Retina (tissue), 1 donor: ENCODE measurements at regions not wholly inside any gene's neighbourhood (a gene's known extent, or its start where the extent isn't known, plus 50 kb on each side); places are given as distances from the start of the nearest gene placed in this dataset.

Experiments used
- DNase-seq: peaks from one replicate; pipeline ENCODE4 v3.0.0-alpha.2; 2016

DNA sequence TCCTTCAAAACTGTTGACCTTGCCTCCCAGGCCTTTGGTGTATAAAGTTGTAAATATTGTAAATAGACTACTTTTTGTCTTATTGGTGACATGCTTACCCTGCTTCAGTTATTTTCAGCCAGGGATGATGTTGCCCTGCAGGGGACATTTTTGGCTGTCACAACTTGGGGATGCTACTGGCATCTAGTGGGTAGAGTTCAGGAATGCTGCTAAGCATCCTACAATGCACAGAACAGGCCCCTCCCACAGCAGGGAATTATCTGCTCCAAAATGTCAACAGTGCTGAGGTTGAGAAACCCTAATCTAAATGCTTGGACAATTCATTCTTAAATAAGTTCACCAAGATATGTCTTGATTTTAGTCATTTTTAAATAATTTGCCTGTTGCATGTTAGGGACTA lies 459.8 kb downstream of the PMP22 start:
- no peak for DNase-seq

DNA sequence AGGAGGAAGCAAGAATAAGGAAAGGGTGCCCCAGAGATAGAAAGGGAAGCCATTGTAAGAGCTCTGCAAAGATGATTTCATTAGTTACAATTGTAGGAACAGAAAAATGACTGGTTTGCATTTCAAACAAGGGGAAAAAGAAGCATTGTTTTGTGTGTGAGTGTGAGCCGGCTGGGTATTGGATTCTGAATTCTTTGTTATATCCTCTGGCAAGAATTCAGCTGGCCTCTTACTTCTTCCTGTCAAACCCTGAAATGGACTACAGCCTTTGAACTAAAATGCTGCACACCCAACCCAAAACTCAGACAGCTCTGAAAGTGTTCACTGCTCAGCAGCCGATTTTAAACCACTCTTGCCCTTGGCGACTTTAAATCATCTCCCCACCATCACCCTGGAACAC lies 461.3 kb downstream of the PMP22 start:
- no peak for DNase-seq

DNA sequence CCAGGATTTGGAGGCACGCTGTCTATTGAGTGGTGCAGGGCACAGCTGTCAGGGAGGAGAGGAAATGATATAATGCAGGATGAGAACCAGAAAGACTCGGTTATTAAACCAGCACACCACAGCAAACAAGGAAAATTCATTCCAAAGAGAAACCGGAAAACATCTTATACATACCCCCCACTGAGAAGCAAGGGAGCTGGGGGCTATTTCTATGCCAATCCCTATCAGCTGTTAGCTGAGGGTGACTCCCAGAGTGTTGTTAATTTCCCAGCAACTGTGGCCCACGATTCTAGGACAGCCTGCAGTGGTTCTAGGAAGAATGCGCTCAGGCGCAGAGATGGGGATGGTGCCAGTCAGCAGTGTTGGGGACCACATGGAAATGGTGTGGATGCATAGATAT lies 467.3 kb downstream of the PMP22 start:
- DNase-seq = no peak

DNA sequence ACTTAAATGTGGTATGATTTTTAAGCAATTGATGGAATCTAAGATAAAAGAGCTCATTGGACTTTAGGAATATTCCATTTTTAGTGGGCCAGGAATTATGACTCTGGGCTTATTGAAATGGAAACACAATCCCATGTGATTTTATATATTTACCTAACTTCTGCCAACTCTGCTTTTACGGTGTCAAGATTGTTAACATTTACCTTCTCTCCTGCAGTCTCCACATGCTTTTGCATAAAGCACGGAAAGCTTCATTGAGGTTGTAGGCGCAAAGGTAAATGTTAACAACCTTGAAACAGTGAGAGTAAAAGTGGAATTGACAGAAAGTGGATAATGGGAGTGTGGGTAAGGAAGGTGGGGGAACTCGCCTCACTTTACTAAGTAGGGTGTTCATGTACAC lies 468.1 kb downstream of the PMP22 start:
- no peak for DNase-seq

DNA sequence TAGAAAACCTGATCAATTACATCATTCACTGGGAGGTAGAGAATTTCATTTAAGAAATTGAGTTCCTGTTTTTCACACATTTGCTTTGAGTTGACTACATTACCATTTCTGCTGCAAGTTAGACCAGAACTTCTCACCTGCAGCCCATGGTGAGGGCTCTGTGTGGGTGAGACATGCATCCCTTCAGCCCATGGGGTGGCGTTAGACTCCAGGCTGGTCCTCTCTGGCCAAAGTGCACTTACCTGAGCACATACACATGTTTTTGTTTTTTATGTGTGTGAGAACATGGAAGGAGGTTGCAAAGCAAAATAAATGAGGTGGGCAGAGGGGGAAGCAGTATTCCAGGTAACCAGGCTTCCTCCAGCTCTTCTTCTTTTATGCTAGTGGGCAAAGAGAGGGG lies 470.2 kb downstream of the PMP22 start:
- DNase-seq = no peak

DNA sequence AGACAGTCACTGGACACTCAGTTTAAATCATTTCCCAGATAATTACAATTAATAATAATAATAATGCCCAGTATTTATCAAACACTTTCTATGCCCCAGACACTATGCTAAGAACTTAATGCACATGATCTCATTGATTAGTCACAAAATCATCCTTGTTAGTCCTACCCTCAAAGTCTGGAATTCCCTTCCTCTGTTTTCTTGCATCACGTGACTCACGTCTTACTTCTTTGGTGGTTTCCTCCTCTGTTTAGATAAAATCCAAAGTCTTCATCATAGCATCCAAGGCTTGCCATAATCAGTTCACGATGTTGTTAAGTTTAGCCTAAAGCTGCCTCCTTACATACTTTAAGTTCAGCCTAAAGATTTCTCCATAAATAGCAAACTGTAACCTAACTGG lies 471.9 kb downstream of the PMP22 start:
- no peak for DNase-seq

DNA sequence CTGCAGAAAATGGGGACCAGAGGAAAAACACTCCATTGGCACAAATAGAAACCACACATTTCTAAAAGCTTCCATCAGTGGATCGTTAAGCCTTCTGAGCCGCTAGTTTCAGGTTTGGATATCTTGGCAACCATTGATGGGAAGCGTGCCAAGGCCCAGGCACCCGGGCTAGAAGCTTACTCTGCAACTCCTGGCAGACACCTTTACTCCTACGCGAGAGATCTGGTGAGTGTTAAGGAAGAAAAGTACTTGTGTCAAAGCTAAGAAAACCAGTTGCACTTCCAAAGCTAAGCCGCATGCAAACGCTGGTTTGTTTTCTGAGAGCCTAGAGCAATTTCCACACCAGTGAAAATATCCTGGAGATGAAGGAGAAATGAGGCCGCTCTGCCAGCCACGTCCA lies 472.4 kb downstream of the PMP22 start:
- DNase-seq = no peak

DNA sequence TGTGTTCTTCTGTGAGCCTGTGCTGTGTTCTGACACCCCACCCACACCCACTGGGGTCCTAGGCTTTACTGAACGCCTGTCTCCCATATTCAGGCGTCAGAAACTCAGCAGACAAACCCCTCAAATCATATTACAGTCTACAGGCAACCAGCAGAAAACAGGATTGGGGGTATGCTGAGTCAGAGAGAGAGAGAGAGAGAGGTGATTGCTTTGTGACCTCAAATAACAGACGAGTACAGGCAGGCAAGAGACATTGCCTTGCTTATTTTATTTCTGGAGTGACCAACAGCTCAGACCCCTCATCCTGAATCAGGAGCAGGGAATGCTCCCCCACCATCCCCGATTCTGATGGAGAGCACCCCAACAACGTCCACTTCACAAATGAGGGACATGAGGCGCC lies 473.9 kb downstream of the PMP22 start:
- no peak for DNase-seq

DNA sequence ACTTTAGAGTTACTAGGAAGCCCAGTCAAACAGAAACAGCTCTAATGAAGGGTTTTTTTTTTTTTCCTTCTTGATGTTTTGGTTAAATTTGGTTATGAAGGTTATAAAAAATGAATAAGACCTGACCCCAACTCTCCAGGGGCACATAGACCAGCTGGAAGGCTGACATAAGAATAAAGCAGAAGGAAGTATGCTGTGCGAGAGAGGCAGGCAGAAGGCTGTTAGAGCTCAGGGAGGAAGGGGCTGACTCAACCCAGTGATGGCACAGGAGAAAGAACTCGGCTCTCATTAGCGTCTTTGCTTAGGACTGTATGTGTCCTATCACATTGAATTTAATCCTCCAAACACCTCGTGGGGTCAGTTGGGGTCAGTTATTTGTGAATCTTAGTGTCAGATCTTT lies 474.6 kb downstream of the PMP22 start:
- peak; percentile 43 for DNase-seq

DNA sequence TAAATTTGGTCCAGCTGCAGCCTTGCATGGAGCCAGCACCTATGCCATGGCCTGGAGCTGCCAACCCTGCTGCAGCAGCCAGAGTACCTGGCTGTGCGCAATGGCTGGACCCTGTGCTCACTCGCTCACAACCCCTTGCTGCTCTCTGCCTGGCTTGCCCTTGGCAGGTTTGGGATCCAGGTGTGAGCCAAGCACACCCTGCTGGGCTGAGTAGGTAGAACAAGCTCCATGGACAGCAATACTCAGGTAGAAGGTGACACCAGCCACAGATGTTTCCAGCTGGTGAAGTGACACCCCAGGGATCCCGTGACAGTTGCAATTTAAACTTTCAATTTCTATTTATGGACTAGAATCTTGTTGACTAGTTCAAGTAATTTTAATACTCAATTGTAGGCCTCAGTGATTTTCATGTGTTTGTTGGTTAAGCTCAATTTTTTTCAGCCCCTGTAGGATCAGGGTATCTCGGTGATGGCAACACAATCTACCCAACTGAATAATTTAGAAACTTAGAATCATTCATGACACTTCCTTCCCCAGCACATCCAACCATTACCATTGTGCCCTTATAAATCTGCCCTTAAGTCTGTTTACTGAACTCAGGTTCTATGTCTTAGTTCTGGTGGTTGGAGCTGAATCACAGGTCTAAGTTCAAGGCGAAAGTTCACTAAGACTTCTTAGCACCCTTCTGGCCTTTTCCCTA lies 480.0 kb downstream of the PMP22 start:
- DNase-seq = no peak

DNA sequence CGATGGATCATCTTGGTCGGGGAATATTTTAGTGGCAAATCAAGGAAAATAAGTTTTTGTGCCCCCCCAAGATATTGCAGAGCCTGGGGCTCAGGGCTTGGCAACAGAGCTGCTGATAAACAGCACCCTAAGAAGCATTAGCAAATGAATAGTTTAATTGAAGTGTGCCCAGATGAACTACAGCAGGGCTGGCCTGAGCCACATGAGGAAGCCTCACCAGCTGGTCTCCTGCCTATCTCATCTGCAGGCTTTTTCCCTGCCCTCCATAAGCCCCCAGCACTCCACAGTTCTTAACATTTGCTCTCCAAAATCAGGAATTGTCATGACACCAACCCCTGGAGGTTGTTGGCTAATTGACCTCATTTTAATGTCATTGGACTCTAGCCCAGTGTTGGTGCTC lies 480.2 kb downstream of the HS3ST3B1 start:
- no peak for DNase-seq

DNA sequence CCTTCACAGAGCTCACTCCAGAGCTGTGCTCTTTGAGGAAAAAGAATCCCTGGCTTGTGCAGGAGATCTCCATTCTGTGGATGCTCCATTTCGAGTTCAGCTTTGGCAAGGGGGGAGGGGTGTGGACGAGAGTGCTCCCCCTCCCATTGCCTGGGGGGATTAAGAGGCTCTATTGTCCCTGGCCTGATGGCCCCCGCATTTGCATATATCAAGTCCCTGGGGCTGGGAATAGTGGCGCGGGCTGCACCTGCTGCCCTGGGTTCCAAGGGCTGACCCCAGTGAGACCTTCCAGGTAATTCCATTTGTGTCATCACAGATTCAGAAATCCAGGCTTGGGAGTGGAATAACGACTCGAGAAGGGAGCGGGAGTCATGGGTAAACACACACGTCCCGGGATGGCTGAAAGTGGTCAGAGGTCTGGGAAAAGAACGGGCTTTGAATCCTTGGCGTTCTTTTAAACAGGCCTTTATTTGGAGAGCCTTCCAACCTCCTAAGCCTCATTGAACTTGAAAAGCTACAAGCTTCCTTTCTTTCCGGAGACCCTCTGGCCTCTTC lies 479.3 kb downstream of the HS3ST3B1 start:
- peak; percentile 73 for DNase-seq

DNA sequence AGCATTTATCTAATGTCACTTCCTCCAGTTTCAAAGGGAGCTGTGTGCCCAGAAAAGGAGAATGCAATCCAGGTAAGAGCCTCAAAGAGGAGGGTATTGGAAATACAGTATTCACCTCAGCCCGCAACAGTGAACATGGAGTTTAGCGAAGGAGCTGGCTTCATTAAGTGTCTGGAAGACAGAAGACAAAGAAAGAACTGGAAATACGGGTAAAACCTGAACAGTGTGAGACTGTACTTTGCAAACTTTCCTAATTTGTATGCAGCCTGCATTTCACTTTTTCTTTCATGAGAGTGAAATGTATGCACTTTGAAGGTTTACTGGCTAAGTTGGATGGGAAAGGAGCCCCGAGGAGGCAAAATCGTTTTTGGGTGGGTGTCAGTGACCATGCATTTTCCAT lies 478.4 kb downstream of the HS3ST3B1 start:
- no peak for DNase-seq

DNA sequence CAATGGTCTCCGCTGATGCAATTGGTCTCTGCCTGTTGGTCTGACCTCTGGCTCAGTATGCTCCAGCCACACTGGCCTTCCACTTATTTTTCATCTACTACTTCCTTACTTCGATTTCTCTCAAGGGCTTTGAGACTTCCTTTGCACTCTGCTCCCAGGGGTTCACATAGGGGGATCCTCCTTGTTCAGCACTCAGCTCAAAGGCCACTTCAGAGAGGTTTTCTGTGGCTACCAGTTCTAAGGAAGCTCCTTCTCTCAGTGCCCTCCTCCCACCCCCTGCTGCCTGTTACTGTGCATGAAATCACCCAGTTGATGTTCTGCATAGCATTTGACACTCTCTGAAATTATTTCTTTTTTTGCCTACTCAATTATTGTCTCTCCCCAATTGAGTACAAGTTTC lies 476.4 kb downstream of the HS3ST3B1 start:
- no peak for DNase-seq

DNA sequence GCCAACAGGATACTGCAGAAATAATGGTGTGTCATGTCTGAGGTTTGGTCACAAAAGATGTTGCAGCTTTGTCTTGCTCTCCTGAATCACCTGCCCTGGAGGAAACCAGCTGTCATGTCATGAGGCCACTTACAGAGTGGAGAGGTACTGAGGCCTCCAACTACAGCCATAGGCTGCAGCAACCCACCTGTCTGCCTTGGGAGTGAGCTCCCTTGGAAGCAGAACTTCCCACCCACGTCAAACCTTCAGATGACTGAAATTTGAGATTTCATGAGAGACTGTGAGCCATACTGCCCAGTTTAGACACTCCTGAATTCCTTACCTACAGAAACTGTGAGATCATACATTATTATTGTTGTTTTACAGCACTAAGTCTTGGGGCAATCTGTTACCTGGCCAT lies 475.9 kb downstream of the HS3ST3B1 start:
- DNase-seq = no peak

DNA sequence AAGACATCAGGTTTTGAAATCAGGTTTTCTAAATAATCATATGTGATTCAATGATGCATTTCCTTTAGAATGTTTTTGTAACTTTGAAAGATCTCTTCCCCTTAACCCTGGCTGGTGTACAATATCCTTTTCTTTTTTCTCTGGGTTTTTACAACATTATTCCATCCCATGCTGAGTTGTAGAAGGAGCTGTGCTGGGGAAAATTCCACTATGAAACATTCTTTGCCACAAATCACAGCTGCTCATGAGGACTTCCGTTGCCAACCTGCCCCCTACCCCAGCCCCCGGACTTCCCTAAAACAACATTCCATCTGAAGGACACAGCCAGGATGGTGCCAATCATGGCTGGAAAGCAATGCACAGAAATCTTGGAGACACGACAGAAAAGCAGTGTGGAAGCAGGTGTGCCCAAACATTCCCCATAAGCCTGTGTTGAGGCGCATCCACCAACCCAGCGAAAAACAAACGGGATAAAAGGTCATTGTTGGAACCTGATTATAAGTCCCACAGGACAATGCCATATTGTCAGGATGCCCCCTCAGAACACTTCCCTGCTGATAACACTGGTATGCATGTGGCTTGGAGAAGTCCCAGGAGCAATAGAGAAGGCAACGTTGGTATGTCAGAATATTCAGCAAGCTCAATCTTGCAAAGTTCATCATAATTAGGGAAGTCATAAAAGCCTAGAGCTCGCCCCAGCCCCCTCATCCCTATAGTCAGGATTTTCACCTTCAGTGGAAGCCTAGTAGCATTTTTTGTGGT lies 475.0 kb downstream of the HS3ST3B1 start:
- DNase-seq = no peak

DNA sequence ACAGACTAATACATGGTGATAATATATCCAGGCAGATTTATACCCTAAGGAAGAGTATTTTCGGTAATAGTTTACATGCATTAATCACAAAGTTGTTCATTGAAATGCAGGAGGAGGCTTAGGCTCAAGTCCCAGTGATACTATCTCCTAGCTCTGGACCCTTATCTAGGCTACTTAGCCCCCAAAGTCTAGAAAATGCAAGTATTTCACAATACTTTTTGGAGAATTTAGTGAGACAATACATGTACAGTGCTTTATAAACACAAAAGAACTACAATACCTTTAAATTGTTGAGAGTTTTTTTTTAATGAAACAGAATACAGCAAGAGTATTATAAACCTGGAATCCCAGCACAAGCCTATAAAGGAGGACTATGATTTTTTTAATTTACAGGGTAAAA lies 473.9 kb downstream of the HS3ST3B1 start:
- no peak for DNase-seq

DNA sequence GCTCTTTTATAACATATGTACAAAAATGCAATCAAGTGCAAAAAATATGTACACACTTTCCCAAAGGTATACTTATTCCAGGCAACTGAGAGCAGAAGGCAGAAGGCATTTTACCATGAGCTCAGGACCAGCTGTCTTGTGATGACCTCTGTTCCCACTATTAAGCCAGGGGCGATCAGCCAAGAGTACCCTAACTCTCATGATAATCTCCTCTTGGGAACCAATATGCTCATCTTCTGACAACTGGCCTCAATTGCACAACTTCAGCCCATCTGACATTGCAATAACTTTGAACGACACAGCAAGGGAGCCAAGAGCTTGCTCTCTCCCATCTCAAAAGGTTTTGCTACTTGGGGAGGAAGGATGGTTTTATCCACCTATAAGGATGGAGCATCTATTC lies 471.9 kb downstream of the HS3ST3B1 start:
- no peak for DNase-seq

DNA sequence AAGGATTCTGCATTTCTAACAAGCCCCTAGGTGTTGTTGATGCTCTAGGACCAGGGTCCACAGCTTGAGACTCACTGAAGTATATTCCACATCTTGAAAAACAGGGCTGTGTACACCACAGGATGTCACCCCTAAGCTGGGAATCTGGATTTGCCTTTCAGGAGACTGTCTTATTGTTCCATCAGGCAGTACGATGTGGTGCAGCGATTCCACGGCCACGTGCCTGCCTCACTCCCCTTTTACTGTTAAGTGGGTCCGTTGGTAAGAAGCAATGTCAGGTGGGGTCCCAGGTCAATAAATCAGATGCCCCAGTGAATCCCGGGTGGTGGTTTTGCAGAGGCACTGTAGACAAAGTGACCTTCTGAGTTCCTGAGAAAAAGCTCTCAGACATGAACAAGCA lies 470.7 kb downstream of the HS3ST3B1 start:
- no peak for DNase-seq

DNA sequence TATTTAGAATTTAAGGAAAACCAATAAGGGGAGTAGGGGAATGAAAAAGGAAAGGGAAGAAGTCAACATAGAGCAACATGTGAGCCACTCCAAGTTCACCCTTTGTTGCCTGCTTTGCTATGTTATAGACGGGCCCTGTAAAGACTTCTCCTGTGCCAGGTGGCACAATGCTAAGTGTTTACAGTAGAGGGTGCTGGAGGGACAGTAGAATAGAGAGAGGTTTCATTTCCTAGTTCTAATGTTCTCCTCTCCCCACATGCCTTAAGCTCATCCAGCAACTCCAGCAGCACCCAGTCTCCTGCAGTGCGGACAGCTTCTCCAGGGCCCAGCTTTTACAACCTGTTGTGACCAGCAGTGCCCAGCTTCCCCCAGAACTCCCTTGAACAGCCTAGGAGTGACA lies 468.0 kb downstream of the HS3ST3B1 start:
- no peak for DNase-seq

DNA sequence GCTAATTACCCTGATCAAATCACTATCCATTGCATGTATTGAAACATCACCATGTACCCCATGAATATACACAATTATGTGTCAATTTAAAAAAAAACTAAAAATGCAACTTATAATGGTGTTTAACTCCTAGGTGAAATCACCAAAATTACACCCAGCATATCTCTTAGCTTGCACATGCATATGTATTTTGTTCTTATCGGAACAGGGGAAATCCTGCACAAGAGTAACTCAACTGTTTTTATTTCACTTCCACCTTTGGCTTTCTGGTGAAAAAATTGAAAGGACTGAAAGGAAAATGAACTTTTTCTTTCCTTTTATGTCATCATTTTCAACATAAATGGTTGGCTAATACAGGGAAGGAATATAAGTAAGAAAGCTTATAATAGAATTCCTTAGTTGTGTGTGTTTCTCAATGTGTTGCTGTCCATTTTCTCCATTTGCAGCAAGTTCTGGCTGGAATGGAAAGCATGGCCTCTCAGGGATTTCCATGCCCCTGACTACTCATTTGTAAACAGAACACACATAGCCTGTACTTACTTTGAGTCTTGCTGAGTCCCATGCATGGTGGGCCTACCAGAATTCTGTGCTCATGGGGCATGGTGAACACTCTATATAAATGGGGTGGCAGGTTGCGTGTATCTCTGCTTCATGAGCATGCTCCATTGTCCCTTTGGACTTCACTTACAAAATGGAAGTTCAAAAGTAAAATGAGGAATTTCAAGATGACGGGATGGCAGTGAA lies 462.0 kb downstream of the HS3ST3B1 start:
- no peak for DNase-seq

DNA sequence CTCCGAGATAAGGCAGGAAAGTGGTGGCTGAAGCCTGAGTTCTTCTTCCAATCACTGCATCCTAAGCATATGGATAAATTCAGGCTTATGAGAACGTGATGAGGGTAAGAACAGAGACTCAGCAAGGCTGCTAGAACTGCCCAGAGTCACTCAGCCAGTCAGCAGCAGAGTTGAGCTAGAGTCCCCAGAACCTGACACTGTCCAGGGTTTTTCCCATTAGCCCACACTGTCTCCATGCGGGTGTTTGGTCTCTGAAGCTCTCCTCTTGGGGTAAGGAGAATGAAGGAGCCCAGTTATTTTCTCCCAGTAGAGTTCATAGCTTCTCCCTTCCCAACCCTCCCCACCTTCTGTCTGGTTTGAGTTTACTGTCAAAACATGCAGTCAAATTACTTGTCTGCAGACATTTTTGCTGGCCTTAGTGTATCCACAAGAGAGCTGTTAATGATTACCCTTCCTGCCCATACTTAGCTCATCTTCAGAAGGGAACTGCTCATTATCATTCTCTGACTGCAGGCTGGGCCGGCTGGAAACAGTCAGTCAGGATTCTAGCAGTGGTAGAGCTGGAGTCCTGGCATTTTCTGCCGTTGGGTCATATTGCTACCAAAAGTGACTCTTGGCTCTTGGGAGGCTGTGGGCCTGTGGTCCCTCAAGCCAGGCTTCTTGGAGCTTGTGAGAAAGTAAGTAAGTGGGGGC lies 460.0 kb downstream of the HS3ST3B1 start:
- DNase-seq = no peak

DNA sequence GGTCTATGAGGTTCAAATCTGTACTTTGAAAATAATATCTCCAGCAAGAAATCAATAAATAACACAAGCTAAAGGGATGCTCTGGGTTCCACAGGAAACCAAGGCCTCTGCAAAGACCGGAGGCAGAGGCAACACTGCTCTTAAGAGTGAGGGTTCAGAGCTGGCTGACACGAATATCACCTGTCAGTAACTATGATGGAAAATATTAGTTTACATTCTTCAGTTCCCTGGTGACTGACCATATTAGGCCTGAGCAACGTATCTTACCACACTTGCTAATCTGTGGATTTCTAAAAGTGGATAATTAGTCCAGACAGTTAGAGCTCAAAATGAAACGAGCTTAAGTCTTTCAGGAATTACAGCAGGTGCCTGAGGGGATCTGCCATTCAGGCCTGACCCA lies 459.3 kb downstream of the HS3ST3B1 start:
- DNase-seq = no peak
